Neutrophil (primary cell): ENCODE measurements at regions not wholly inside any gene's neighbourhood (a gene's known extent, or its start where the extent isn't known, plus 50 kb on each side); places are given as distances from the start of the nearest gene placed in this dataset.
"Not testable (repeated sequence)": the region's sequence is repeated elsewhere in the genome, so short reads cannot be mapped to it uniquely, and the experiment has no call there.

Experiments
- H3K27ac ChIP-seq: fragments of 200-600 bp; sonication (generic); 2 replicates; pipeline ENCODE4 v1.5.1; 2016; ENCODE audit warnings: mild to moderate bottlenecking, moderate library complexity
- H3K27me3 ChIP-seq: fragments of 200-600 bp; sonication (generic); 2 replicates; pipeline ENCODE4 v1.6.0; 2016; ENCODE audit warnings: mild to moderate bottlenecking
- H3K36me3 ChIP-seq: fragments of 200-600 bp; sonication (generic); 2 replicates; pipeline ENCODE4 v1.5.1; 2017
- H3K4me1 ChIP-seq, 2 experiments: fragments of 200-600 bp in 1 of 2; sonication (generic) in 1 of 2; 1 replicate in 1 of 2; 2 replicates in 1 of 2; pipeline versions ENCODE4 v1.5.1 to v1.6.1; 2013 to 2016; ENCODE audit warnings: low read depth in 1 of 2, low read length in 1 of 2, mild to moderate bottlenecking in 1 of 2, moderate library complexity in 1 of 2; ENCODE audit not compliant: control insufficient read depth in 1 of 2, insufficient read depth in 1 of 2
- H3K4me3 ChIP-seq, 2 experiments: fragments of 200-600 bp in 1 of 2; sonication (generic) in 1 of 2; 1 replicate in 1 of 2; 2 replicates in 1 of 2; pipeline ENCODE4 v1.5.1; 2013 to 2016; ENCODE audit warnings: low read depth in 1 of 2, low read length in 1 of 2, mild to moderate bottlenecking in 1 of 2, moderate library complexity in 1 of 2
- H3K9me3 ChIP-seq: fragments of 200-600 bp; sonication (generic); 2 replicates; pipeline ENCODE4 v1.5.1; 2016
- CTCF ChIP-seq: fragments of 200-600 bp; sonication (generic); IDR thresholded peaks from 2 replicates; pipeline ENCODE4 v1.5.1; 2016; ENCODE audit warnings: antibody characterized with exemption

GRCh38 chr5:101785090-101785489 lies 511.0 kb downstream of the SLCO4C1 start:
- Histone ChIP-seq H3K4me1 (no peaks in the 10 kb centered on the region), H3K9me3 (no peaks in the 10 kb centered on the region), H3K36me3 (no peaks in the 10 kb centered on the region), H3K4me3 (no peak overlapping the region), H3K27me3 (no peaks in the 10 kb centered on the region), H3K27ac (no peak overlapping the region)
- TF ChIP-seq CTCF, result no peak

- H3K27me3 ChIP-seq, result no peaks in the 10 kb centered on the region
- no peak overlapping the region for H3K4me3 ChIP-seq
- TF ChIP-seq CTCF, result no peak
- no peaks in the 10 kb centered on the region for H3K4me1 ChIP-seq
- H3K36me3 ChIP-seq, result no peaks in the 10 kb centered on the region
- H3K9me3 ChIP-seq, result no peaks in the 10 kb centered on the region
- no peak overlapping the region for H3K27ac ChIP-seq
These were observed 512.7 kb downstream of the SLCO4C1 start for GRCh38 chr5:101783241-101784013.

GRCh38 chr5:101782352-101783103 lies 513.6 kb downstream of the SLCO4C1 start:
- Histone ChIP-seq H3K27ac (no peak overlapping the region), H3K4me3 (no peak overlapping the region), H3K27me3 (no peaks in the 10 kb centered on the region), H3K4me1 (no peaks in the 10 kb centered on the region), H3K36me3 (no peaks in the 10 kb centered on the region), H3K9me3 (no peaks in the 10 kb centered on the region)
- TF ChIP-seq CTCF, result no peak

- H3K4me1 ChIP-seq, result no peaks in the 10 kb centered on the region
- H3K9me3 ChIP-seq, result no peaks in the 10 kb centered on the region
- no peaks in the 10 kb centered on the region for H3K27me3 ChIP-seq
- no peak overlapping the region for H3K4me3 ChIP-seq
- no peak for TF ChIP-seq CTCF
- H3K27ac ChIP-seq, result no peak overlapping the region
- H3K36me3 ChIP-seq, result no peaks in the 10 kb centered on the region
These were observed 545.0 kb downstream of the SLCO4C1 start for GRCh38 chr5:101751105-101751504.

- H3K36me3 ChIP-seq, H3K4me1 ChIP-seq, H3K27me3 ChIP-seq, H3K9me3 ChIP-seq, H3K27ac ChIP-seq, H3K4me3 ChIP-seq: not testable (repeated sequence)
These were observed 553.1 kb downstream of the SLCO4C1 start for GRCh38 chr5:101743000-101743399.

GRCh38 chr5:101728933-101729332 lies 567.2 kb downstream of the SLCO4C1 start:
- H3K36me3 ChIP-seq, result no peaks in the 10 kb centered on the region
- no peaks in the 10 kb centered on the region for H3K27me3 ChIP-seq
- H3K4me1 ChIP-seq, result no peaks in the 10 kb centered on the region
- no peak for TF ChIP-seq CTCF
- H3K4me3 ChIP-seq, result no peak overlapping the region
- no peaks in the 10 kb centered on the region for H3K9me3 ChIP-seq
- no peak overlapping the region for H3K27ac ChIP-seq
